Tibial nerve (tissue), 4 donors: ENCODE measurements at regions not wholly inside any gene's neighbourhood (a gene's known extent, or its start where the extent isn't known, plus 50 kb on each side); places are given as distances from the start of the nearest gene placed in this dataset.

Source experiments
- EP300 ChIP-seq, 2 donors: sonication (generic); formaldehyde crosslinking; IDR thresholded peaks; one replicate each; pipeline ENCODE4 v1.6.1; 2017; ENCODE audit warnings: antibody characterized with exemption in 2 of 2, mild to moderate bottlenecking in 1 of 2
- POLR2A ChIP-seq, 2 donors: fragments of 450-650 bp; IDR thresholded peaks; one replicate each; pipeline ENCODE4 v1.6.1; 2017; ENCODE audit warnings: antibody characterized with exemption in 2 of 2, mild to moderate bottlenecking in 2 of 2, moderate library complexity in 2 of 2
- TF ChIP-seq, protein P1 (sequence below), 5 experiments: fragments of 200-600 bp in 3 of 5; fragments of 450-650 bp in 2 of 5; sonication (generic) in 3 of 5; IDR thresholded peaks; one replicate each; pipeline ENCODE4 v1.5.1; 2016 to 2019; ENCODE audit warnings: antibody characterized with exemption in 5 of 5, mild to moderate bottlenecking in 3 of 5, moderate library complexity in 2 of 5

DNA sequence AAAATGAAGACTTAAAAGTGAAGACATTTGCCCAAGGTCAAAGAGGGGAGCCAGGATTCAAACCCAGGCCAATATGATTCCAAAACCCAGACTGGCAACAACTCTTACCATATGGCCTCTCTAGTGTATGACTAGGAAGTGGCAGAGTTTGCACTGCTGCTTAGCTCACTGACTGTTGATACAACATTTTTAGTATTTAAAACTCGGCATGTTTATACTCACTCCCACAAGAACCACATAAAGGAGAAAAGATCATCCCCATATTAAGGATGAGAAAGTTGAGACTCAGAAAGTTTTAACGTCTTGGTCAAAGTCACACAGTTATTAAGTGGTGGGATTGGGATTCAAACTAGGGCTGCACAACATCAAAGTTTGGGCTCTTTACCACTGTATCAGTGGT, 81.7 kb downstream of the CCDC34 start:
- TF ChIP-seq, protein P1, sequence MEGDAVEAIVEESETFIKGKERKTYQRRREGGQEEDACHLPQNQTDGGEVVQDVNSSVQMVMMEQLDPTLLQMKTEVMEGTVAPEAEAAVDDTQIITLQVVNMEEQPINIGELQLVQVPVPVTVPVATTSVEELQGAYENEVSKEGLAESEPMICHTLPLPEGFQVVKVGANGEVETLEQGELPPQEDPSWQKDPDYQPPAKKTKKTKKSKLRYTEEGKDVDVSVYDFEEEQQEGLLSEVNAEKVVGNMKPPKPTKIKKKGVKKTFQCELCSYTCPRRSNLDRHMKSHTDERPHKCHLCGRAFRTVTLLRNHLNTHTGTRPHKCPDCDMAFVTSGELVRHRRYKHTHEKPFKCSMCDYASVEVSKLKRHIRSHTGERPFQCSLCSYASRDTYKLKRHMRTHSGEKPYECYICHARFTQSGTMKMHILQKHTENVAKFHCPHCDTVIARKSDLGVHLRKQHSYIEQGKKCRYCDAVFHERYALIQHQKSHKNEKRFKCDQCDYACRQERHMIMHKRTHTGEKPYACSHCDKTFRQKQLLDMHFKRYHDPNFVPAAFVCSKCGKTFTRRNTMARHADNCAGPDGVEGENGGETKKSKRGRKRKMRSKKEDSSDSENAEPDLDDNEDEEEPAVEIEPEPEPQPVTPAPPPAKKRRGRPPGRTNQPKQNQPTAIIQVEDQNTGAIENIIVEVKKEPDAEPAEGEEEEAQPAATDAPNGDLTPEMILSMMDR (IDR thresholded peaks at IDR 0.05): no peak
- TF ChIP-seq POLR2A (IDR thresholded peaks at IDR 0.05): no peak
- no peak for TF ChIP-seq EP300 (IDR thresholded peaks at IDR 0.05)
